NCI-H1105 treated with DMSO at 0.1 percent for 48 hours (cell line): ENCODE measurements at regions not wholly inside any gene's neighbourhood (a gene's known extent, or its start where the extent isn't known, plus 50 kb on each side); places are given as distances from the start of the nearest gene placed in this dataset.

Experiments
- DNase-seq: peaks from one replicate; lab custom pipeline; 2025; lab: John Stamatoyannopoulos, UW

GRCh38 chr7:50962962-50963374 lies 180.3 kb upstream of the GRB10 start:
- DNase-seq = peak; percentile 81

GRCh38 chr7:50962281-50962883 lies 179.7 kb upstream of the GRB10 start:
- DNase-seq = no peak

GRCh38 chr7:50960621-50961310 lies 178.1 kb upstream of the GRB10 start:
- no peak for DNase-seq

- no peak for DNase-seq
Observed at GRCh38 chr7:50959991-50960390, 177.3 kb upstream of the GRB10 start.

GRCh38 chr7:50959560-50959959 lies 176.9 kb upstream of the GRB10 start:
- no peak for DNase-seq

GRCh38 chr7:50957855-50958254 lies 175.2 kb upstream of the GRB10 start:
- no peak for DNase-seq

- no peak for DNase-seq
Observed at GRCh38 chr7:50957431-50957830, 174.7 kb upstream of the GRB10 start.

GRCh38 chr7:50956522-50957155 lies 173.9 kb upstream of the GRB10 start:
- no peak for DNase-seq

GRCh38 chr7:50954716-50955115 lies 172.0 kb upstream of the GRB10 start:
- no peak for DNase-seq

GRCh38 chr7:50954245-50954644 lies 171.5 kb upstream of the GRB10 start:
- no peak for DNase-seq

- no peak for DNase-seq
Observed at GRCh38 chr7:50953820-50954219, 171.1 kb upstream of the GRB10 start.

GRCh38 chr7:50953303-50953702 lies 170.6 kb upstream of the GRB10 start:
- DNase-seq = no peak

GRCh38 chr7:50952544-50952943 lies 169.8 kb upstream of the GRB10 start:
- no peak for DNase-seq

- DNase-seq = no peak
Observed at GRCh38 chr7:50952120-50952519, 169.4 kb upstream of the GRB10 start.

- no peak for DNase-seq
Observed at GRCh38 chr7:50943482-50943881, 160.8 kb upstream of the GRB10 start.

GRCh38 chr7:50941525-50941924 lies 158.8 kb upstream of the GRB10 start:
- DNase-seq = no peak

- DNase-seq = no peak
Observed at GRCh38 chr7:50940621-50941020, 157.9 kb upstream of the GRB10 start.

- DNase-seq = no peak
Observed at GRCh38 chr7:50939021-50939420, 156.3 kb upstream of the GRB10 start.

- DNase-seq = no peak
Observed at GRCh38 chr7:50937727-50938126, 155.0 kb upstream of the GRB10 start.

GRCh38 chr7:50926049-50926448 lies 143.4 kb upstream of the GRB10 start:
- no peak for DNase-seq

GRCh38 chr7:50923476-50923875 lies 140.8 kb upstream of the GRB10 start:
- DNase-seq = no peak

- DNase-seq = peak; percentile 66
Observed at GRCh38 chr7:50921114-50921813, 138.6 kb upstream of the GRB10 start.
